ENCODE measurements at regions not wholly inside any gene's neighbourhood (a gene's known extent, or its start where the extent isn't known, plus 50 kb on each side); places are given as distances from the start of the nearest gene placed in this dataset.
A peak's percentile ranks its signal among the peaks of the same experiment; 100 is the strongest.

GRCh38 chr3:96449346-96449745 is 365.0 kb upstream of the EPHA6 start:
- intact Hi-C loops (cut with DNase I) = no loop called here
- Histone ChIP-seq H3K4me1 (no peaks in the 10 kb centered on the region), H3K27me3 (no peaks in the 10 kb centered on the region), H3K9ac (ENCODE audit: low read depth in 2 of 2, low read length in 2 of 2) (no peak overlapping the region), H3K9me3 (no peaks in the 10 kb centered on the region), H3K27ac (no peak overlapping the region), H3K4me3 (no peak overlapping the region), H3K36me3 (no peaks in the 10 kb centered on the region)
- DNase-seq = no peak
- TF ChIP-seq, protein P1, sequence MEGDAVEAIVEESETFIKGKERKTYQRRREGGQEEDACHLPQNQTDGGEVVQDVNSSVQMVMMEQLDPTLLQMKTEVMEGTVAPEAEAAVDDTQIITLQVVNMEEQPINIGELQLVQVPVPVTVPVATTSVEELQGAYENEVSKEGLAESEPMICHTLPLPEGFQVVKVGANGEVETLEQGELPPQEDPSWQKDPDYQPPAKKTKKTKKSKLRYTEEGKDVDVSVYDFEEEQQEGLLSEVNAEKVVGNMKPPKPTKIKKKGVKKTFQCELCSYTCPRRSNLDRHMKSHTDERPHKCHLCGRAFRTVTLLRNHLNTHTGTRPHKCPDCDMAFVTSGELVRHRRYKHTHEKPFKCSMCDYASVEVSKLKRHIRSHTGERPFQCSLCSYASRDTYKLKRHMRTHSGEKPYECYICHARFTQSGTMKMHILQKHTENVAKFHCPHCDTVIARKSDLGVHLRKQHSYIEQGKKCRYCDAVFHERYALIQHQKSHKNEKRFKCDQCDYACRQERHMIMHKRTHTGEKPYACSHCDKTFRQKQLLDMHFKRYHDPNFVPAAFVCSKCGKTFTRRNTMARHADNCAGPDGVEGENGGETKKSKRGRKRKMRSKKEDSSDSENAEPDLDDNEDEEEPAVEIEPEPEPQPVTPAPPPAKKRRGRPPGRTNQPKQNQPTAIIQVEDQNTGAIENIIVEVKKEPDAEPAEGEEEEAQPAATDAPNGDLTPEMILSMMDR (IDR thresholded peaks at IDR 0.05) = no peak

DNA sequence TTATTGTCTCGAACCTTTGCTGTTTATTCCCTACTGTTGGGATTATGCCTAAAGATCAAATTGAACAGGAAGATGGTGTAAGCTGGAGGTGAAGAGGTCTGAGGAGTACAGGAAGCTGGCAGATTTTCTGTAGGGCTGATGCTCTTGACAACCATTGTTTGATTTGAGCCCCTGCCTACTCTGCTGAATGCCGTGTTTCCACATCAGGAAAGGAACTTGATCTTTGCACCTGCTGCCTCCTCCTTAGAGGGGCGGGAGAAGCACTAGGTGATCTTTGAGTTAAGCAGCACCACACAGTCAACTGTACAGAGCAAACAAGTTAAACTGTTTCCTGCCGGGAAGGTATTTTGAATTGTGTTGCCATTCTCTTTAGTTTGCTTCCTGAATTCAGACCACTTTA is 364.6 kb upstream of the EPHA6 start:
- Histone ChIP-seq H3K36me3 (no peaks in the 10 kb centered on the region), H3K27me3 (no peaks in the 10 kb centered on the region), H3K9me3 (no peaks in the 10 kb centered on the region), H3K4me1 (no peaks in the 10 kb centered on the region), H3K27ac (no peak overlapping the region), H3K4me3 (no peak overlapping the region), H3K9ac (ENCODE audit: low read depth in 2 of 2, low read length in 2 of 2) (no peak overlapping the region)
- DNase-seq = peak; percentile 32
- intact Hi-C loops (cut with DNase I) = no loop called here
- TF ChIP-seq, protein P1 (IDR thresholded peaks at IDR 0.05) = no peak

GRCh38 chr3:96450699-96451098 is 363.7 kb upstream of the EPHA6 start:
- intact Hi-C loops (cut with DNase I) = no loop called here
- Histone ChIP-seq H3K27ac (no peak overlapping the region), H3K36me3 (no peaks in the 10 kb centered on the region), H3K27me3 (no peaks in the 10 kb centered on the region), H3K4me1 (no peaks in the 10 kb centered on the region), H3K9me3 (no peaks in the 10 kb centered on the region), H3K9ac (ENCODE audit: low read depth in 2 of 2, low read length in 2 of 2) (no peak overlapping the region), H3K4me3 (no peak overlapping the region)
- DNase-seq = no peak
- TF ChIP-seq, protein P1 (IDR thresholded peaks at IDR 0.05) = no peak

- Histone ChIP-seq H3K9me3 (no peaks in the 10 kb centered on the region), H3K9ac (ENCODE audit: low read depth in 2 of 2, low read length in 2 of 2) (no peak overlapping the region), H3K27me3 (no peaks in the 10 kb centered on the region), H3K36me3 (no peaks in the 10 kb centered on the region), H3K4me3 (no peak overlapping the region), H3K4me1 (no peaks in the 10 kb centered on the region), H3K27ac (no peak overlapping the region)
- intact Hi-C loops (cut with DNase I) = no loop called here
- TF ChIP-seq, protein P1 (IDR thresholded peaks at IDR 0.05) = no peak
- no peak for DNase-seq
These were observed 348.9 kb upstream of the EPHA6 start for GRCh38 chr3:96465521-96465920.

- H3K9me3 ChIP-seq = no peaks in the 10 kb centered on the region
- H3K27me3 ChIP-seq = no peaks in the 10 kb centered on the region
- TF ChIP-seq, protein P1 (IDR thresholded peaks at IDR 0.05) = no peak
- H3K9ac ChIP-seq (ENCODE audit: low read depth in 2 of 2, low read length in 2 of 2) = no peak overlapping the region
- intact Hi-C loops (cut with DNase I) = no loop called here
- H3K4me1 ChIP-seq = no peaks in the 10 kb centered on the region
- no peak overlapping the region for H3K27ac ChIP-seq
- no peak overlapping the region for H3K4me3 ChIP-seq
- DNase-seq = no peak
- H3K36me3 ChIP-seq = no peaks in the 10 kb centered on the region
These were observed 348.0 kb upstream of the EPHA6 start for GRCh38 chr3:96466441-96466840.

DNA sequence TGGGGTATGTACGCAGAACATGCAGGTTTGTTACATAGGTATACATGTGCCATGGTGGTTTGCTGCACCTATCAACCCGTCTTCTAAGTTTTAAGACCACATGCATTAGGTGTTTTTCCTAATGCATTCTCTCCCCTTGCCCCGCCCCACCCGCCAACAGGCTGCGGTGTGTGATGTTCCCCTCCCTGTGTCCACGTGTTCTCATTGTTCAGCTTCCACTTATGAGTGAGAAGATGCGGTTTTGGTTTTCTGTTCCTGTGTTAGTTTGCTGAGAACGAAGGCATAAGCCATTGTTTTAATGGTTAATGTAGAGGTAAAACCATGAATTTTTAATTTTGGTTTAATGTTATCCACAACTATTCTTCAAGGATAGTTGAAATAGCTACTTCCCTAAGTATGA is 346.8 kb upstream of the EPHA6 start:
- intact Hi-C loops (cut with DNase I) = no loop called here
- TF ChIP-seq, protein P1 (IDR thresholded peaks at IDR 0.05) = no peak

More for the DNA sequence above, 346.8 kb upstream of the EPHA6 start:
- no peaks in the 10 kb centered on the region for H3K9me3 ChIP-seq
- no peaks in the 10 kb centered on the region for H3K4me1 ChIP-seq
- H3K4me3 ChIP-seq = no peak overlapping the region
- no peaks in the 10 kb centered on the region for H3K36me3 ChIP-seq
- no peak overlapping the region for H3K27ac ChIP-seq
- no peak for DNase-seq
- H3K9ac ChIP-seq (ENCODE audit: low read depth in 2 of 2, low read length in 2 of 2) = no peak overlapping the region
- no peaks in the 10 kb centered on the region for H3K27me3 ChIP-seq

All from colonic mucosa (tissue), 4 donors.